NCI-H748 (cell line): ENCODE measurements at regions not wholly inside any gene's neighbourhood (a gene's known extent, or its start where the extent isn't known, plus 50 kb on each side); places are given as distances from the start of the nearest gene placed in this dataset.
"Not testable (repeated sequence)": the region's sequence is repeated elsewhere in the genome, so short reads cannot be mapped to it uniquely, and the experiment has no call there.

Source experiments
- DNase-seq: peaks from one replicate; lab custom pipeline; 2025; ENCODE audit not compliant: unreplicated experiment; lab: John Stamatoyannopoulos, UW

DNA sequence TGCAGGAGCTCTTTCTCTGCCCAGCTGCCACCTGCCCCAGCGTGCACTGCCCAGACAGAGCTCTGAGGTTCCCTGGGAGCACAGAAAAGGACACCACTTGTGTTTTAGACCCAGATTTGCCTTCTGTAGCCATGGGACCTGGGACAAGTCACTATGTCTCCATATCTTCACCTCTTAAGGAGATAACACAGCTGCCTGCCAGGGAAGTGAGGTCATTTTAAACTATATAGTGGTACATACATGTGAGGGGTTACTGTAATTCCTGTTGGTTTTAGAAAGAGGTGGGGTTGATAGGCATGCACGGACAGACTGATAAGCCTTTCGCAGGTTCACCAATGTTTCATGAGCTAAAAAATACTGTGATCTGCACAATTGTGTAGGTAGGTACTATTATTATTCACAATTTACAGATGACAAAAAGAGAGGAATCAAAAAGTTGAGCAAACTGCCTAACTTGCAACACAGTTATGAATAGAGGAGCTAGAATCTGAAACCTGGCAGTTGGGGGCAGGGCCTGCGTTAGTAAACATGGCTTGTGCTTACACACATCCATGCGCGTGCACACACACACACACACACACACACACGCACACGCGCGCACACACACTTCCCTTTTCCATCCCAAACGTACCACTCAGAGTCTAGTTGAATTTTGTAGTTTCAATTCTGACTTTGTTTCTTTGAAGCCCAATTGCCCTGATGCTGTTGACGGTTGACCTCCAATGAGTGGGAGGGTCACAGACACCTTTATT, 193.6 kb downstream of the FAM43A start:
- DNase-seq = no peak

DNA sequence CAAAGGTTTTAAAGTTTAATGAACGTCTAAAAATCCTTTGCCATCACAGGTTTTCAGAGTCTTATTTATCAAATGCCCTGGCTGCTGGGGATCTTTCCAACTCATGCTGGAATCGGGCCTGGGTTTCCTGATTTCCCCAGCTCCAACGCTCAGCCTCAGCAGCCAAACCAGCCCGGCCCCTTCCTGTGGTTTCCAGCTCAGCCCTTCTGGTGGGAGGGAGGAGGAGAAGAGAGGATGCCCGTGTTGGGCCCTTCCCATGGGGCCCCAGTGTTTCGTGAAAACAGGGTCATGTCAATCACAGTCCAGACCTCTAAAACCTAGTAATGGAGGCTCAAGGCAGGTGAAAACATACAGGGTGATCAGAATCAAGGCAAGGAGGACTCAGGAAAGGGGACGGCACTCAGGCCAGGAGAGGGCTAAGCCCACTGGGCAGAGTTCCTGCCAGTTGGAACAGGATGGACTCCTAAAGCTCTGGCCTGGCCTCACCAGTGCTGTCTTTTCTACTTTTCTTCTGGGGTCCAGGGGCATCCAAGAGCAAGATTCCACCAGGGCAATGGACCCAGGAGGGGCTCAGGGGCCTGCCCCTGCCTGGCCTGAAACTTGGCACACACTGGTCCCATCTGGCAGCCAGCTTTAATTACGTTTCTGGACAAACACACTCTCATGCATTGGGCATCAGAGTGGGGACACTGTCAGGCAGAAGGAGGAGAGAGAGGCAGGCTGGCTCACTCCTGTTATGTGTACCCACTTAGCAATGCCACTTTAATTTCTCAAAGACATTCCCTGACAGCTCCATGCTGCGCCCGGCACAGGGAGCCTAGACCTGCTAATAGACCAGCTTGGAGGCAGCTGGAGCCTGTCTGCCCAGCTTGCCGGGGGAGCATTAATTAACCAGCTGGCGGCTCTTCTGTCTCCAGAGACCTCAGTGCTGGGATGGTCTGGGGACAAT, 194.6 kb downstream of the FAM43A start:
- no peak for DNase-seq

DNA sequence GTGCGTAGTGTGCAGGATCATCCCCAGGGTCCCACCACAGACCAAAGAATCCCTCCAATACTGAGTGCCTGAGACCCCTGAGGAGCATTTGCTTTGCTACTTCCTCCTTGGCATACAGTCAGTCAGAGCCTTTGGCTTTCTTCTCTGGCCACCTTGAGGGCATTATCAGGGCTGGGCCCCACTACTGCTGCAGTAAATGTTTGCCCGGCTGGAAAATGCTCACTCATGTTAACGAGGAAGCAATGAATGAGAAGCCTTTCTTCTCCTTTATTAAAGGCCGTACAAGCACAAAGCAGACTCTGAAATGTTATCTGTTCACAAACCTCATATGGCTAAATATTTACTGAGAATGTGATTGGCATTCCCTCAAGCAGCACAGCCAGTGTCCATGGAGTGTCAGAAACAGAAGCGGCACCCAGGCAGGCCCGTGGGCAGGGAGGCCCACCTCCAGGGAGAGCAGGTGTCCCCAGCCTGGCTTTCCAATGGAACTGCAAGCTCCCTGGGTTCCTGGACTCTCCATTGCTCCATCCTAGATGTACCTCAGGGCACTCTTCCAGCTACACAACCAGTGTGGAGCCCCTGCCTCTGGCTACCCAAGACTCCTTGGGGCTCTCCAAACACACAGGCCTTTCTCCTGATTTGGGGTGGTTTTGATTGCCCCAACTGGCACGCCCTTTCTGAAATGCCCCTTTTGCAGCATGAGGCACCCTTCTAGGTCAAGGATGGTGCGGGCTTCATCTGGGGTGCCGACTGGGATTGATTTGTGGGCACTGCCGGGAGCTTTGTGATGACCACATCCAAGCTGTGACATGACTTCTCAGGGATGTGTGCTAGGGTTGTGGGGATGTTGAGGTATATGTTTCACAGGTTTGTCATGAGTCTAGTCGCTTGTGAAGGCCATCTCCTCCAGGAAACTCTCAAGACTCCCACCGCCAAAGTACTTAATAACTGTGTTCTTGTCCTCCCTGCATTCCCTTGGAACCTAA, 195.6 kb downstream of the FAM43A start:
- DNase-seq = no peak

DNA sequence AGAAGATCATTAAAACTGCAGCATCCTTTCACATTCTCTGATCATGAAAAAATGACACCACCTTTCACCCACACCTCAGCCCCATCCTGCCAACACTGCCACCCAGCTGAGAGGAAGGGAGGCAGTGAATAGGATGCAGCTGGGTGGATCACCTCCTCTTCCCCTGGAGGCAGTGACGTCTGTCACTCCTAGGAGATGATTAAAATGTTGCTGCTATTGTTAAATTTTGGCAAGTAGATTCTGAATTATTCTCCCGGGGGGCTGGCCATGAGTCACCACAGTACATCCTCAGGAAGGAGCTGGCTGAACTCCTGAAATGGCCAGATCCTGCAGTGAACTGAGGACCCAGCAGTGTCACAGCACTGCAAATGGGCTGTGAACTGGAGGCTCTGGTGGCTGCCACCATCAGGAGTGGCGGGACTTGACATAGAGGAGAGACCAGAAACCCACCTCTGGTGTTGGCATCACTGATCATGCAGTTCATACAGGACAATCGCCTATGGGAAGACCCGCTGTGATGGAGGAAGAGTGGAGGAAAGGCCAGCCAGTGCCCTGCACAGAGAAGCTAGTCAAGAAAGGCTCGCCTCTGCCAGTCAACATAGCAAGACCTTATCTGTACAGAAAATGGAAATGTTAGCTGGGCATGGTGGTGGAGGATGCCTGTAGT, 199.1 kb downstream of the FAM43A start:
- no peak for DNase-seq

DNA sequence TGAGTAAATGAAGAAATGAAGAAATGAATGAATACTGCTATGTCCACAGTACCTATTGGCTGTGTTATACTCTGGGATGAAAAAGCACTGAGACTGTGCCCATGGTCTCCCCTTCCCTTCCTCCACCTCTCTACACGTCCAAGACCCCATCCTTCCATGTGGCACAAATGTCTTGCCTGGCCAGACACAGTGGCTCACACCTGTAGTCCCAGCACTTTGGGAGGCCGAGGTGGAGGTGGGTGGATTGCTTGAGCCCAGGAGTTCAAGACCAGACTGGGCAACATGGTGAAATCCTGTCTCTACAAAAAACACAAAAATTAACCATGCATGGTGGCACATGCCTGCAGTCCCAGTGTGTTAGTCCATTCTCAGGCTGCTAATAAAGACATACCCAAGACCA, 200.1 kb downstream of the FAM43A start:
- no peak for DNase-seq

DNA sequence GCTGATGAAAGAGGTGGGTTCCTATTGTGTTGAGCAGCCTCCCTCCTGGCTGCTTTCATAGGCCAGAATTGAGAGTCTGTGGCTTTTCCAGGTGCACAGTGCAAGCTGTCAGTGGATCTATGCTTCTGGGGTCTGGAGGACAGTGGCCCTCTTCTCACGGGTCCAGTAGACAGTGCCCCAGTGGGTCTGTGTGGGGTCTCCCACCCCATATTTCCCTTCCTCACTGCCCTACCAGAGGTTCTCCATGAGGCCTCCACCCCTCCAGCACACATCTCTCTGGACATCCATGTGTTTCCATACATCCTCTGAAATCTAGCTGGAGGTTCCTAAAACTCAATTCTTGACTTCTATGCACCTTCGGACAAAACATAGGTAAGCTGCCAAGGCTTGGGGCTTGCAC, 201.2 kb downstream of the FAM43A start:
- DNase-seq = no peak

DNA sequence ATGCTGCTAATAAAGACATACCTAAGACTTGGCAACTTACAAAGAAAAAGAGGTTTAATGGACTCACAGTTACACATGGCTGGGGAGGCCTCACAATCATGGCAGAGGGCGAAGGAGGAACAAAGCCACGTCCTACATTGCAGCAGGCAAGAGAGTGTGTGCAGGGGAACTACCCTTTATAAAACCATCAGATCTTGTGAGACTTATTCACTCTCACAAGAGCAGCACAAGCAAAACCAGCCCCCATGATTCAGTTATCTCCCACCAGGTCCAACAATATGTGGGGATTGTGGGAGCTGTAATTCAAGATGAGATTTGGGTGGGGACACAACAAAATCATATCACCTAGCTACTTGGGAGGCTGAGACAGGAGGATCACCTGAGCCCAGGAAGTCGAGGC, 202.4 kb downstream of the FAM43A start:
- DNase-seq = not testable (repeated sequence)

DNA sequence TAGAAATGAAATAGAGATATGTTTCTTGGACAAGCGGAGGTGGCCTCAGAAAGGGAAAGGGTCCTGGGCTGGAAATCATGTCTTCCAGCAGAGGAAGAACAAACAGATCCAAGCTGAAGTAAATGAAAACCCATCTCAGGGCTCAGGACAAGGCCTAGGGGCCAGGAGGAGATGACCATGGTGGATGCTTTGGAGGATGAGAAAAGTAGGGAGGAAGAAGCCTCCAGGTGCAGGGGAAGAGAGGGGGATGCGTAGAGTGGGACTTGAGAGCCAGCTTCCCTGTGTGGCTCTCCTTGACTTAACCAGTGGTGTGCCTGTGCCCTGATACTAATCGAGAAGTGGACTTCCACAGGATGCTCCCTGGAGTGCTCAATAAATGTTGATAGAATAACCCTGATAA, 203.2 kb downstream of the FAM43A start:
- no peak for DNase-seq

DNA sequence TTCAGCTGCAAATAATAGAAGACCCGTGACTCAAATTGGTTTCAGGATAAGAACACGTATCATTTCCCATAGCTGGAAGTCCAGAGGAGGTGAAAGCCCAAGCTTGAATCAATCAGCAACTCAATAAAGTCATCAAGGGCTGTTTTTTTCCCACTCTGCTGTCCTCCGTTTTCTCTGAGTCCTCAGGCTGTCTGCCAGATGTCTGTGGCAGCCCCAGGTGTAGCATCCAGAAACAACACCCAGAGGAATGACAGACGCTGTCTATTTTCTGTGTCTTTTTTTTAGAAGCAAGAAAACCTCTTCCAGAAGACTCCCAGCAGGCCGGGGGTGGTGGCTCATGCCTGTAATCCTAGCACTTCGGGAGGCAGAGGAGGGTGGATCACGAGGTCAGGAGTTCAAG, 204.4 kb downstream of the FAM43A start:
- no peak for DNase-seq

DNA sequence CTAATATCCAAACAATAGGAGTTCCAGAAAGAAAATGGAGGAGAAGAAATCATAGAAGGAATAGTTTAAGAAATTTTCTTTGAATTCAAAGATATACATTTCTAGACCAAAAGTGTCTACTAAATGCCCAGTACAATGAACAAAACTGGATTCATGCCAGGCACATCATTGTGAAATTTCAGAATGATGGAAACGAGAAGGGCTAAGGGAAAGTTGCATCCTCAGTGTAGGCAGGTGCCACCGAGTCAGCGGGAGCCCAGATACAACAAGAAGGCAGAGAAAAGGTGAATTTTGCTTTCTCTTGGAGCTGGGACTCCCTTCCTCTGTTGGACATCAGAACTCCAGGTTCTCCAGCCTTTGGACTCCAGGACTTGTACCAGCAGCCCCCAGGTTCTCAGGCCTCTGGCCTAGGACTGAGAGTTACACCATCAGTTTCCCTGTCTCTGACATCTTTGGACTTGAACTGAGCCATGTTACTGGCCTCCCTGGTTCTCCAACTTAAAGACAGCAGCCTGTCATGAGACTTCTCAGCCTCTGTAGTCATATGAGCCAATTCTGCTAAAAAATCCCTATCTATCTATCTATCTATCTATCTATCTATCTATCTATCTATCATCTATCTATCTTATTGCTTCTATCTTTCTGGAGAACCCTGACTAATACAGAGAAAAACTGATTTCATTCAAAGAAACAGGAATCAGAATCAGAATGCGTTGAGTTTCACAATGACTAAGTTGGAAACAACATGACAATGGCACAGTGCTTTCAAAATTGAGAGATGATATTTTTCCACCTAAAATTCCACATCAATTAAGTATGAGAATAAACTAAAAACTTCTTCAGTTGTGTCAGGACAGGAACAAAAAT, 207.7 kb downstream of the FAM43A start:
- no peak for DNase-seq

DNA sequence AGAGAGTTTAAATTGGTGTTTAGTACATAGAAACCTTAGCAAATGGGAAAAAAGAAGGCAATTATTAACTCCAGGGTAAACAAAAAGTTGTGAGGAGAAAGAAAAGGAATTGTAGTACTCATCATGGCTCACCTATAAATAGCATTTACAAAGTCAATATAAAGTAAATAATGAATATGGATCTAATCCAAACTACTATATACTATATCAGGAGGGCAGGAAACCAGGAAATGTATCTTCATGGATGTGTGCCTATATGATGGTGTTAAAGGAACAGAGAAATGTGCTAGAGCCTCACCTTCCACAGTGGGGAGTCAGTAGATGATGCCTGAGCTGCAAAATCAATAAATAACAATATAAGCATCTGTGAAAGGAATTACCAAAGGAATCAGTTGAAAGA, 208.9 kb downstream of the FAM43A start:
- DNase-seq = no peak

DNA sequence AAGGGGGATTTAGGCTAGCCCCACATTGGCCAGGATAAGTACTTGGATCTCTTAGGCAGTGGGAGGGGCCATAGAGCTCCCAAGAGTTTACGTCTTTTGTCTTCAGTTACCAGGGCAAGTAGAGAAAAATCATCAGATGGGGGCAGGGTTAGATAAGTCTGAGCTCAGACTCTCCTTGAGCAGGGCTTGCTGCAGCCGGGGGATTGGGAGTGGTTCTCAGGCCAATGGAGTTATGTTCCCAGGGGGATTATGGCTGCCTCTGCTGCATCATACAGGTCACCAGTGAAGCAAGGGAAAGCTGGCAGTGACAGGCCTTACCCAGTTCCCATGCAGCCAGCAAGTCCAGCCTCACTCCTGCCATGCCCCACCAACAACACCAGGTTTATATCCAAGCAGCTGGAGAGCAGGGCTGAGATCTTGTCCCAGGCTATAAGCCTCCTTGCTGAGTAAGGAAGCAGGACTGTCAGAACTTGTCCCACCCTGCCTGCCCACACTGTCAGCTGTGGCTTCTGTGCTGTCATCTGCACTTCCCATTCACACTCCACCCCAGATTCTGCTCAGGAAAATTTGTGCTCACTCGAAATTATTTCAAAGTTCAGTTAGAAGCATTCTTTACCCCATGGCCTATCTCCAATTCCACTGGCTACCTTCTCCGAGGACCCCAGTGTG, 215.3 kb downstream of the FAM43A start:
- DNase-seq = no peak

DNA sequence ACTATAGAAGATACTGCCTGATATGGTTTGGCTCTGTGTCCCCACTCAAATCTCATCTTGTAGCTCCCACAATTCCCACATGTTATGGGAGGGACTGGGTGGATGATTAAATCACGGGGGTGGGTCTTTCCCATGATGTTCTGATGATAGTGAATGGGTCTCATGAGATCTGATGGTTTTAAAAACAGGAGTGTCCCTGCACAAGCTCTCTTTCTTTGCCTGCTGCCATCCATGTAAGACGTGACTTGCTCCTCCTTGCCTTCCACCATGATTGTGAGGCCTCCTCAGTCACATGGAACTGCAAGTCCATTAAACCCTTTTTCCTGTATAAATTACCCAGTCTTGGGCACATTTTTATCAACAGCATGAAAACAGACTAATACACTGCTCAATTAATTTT, 217.8 kb downstream of the FAM43A start:
- not testable (repeated sequence) for DNase-seq

DNA sequence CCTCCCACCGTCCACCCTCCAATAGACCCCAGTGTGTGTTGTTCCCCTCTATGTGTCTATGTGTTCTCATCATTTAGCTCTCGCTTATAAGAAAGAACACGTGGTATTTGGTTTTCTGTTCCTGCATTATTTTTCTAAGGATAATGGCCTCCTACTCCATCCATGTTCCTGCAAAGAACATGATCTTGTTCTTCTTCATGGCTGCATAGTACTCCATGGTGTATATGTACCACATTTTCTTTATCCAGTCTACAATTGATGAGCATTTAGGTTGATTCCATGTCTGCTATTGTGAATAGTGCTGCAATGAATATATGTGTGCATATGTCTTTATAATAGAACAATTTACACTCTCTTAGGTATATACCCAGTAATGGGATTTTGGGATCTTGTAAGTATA, 219.3 kb downstream of the FAM43A start:
- DNase-seq = not testable (repeated sequence)

DNA sequence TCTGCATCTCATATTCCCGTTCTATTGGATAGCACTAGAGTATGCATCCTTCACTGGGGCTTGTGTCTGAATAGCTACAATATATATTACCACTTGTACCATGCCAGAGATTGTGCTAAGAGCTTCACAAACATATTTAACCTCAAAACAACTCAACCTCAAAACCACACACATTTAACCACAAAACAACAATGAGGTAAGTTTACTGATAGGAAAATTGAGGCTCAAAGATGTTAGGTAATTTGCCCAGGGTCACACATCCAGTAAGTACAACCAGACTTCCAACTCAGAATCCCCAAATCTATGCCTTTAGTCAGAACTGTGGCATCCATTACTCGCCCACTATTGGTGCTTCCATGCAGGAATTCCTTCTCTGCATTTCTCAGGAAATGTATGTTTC, 220.0 kb downstream of the FAM43A start:
- DNase-seq = no peak

DNA sequence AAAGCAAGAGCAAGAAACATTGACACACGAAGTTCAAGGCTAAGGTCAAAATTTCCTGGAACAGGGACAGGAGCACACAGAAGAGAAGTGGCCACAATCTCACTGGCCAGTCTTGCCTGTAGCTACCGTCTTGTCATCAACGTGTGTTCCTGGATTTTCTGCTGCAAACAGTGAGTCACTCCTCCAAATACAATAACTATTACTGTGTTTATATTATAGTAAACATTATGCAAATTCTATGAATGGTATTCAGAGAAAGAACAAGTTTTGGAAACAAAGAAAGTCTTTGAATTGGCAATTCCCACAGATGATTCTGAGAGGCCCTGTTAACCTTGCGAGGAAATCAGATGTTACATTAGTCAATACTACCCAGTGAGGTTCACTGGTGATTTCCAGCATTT, 220.5 kb downstream of the FAM43A start:
- no peak for DNase-seq

DNA sequence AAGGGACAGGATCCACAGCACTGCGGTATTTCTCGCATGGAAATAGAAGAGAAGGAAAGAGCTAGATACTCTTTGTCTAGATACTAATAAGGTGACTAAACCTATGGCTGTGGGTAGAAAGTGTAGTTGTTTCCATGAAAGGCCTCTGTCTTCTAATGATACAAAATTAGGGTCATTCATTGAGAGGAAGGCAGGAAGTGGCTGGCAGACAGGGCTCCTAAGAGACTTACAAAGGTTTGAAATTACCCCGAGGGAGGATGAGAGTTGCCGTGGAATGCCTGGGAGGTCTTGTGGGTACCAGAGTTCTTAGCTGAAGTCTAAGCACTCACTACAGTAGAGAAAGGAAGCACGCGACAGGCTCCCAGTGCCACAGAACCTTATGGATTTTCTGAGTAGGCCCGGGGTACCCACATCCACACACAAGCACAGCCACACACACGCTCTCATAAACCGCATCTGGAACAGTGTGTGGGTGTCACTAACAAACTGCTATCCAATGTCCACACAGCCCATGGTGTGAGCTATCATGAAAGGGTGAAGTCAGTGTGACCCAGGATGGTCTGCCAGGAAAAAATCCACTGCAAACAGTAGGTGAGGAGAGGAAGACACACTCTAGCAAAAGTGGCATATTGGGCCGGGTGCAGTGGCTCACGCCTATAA, 221.4 kb downstream of the FAM43A start:
- DNase-seq = no peak

DNA sequence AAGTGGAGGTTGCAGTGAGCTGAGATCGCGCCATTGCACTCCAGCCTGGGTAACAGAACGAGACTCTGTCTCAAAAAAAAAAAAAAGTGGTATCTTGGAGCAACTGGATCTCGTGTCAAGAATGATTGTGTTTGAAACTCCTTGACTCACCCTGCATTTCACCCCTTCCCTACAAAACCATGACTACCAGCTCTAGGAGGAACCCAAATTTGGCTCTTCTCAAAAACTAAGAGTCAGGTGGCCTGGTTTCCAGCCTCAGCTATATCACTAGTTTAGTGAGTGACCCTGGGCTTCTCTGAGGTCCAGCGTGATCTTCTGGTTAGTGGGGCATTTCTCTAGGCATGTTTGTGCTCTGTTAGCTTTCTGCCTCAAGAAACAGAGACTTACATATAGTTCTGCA, 222.1 kb downstream of the FAM43A start:
- DNase-seq = no peak

DNA sequence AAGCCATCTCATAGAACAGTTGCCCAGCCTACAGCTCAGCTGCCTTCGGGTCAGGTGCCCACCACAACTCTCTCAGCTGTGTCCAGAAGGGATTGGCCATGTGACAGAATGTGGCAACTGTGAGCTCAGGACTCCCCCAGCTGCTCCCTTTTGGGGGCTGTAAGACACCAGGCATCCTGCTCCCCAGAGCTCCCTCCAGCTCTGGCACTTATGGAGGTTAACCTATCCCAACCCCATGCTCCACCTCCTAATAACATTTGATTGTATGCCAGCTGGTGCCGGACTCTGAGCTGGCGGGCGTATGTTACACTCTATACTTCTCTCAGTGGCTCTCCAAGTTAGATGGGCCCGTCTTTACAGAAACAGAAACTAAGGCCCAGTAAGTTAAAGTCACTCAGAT, 222.8 kb downstream of the FAM43A start:
- DNase-seq = no peak
